ENCODE measurements at regions not wholly inside any gene's neighbourhood (a gene's known extent, or its start where the extent isn't known, plus 50 kb on each side); places are given as distances from the start of the nearest gene placed in this dataset.

DNA sequence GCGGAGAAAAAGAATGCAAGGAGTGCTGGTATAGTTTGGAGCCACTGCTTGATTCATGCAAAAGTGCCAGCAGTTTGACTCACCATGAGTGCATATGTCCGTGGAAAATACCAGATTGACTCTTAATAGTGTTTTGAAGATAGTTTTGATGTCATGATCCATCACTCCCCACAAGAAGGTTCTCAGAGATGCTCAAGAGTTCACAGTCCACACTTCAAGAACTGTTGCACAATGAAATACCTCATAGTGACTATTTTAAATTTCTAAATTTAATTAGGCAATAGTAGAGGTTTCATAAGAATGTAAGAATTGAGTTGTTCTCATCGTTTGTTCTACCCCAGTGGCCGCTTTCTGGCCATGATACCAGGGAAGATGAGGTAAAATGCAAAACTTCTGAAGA is 286.6 kb upstream of the RGS6 start:
- TF ChIP-seq, protein P1, sequence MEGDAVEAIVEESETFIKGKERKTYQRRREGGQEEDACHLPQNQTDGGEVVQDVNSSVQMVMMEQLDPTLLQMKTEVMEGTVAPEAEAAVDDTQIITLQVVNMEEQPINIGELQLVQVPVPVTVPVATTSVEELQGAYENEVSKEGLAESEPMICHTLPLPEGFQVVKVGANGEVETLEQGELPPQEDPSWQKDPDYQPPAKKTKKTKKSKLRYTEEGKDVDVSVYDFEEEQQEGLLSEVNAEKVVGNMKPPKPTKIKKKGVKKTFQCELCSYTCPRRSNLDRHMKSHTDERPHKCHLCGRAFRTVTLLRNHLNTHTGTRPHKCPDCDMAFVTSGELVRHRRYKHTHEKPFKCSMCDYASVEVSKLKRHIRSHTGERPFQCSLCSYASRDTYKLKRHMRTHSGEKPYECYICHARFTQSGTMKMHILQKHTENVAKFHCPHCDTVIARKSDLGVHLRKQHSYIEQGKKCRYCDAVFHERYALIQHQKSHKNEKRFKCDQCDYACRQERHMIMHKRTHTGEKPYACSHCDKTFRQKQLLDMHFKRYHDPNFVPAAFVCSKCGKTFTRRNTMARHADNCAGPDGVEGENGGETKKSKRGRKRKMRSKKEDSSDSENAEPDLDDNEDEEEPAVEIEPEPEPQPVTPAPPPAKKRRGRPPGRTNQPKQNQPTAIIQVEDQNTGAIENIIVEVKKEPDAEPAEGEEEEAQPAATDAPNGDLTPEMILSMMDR (conservative IDR thresholded peaks at IDR 0.05; ENCODE audit: low read depth, low read length), result no peak
- TF ChIP-seq RAD21 (IDR thresholded peaks at IDR 0.05; ENCODE audit: low read length), result no peak
- no peak for TF ChIP-seq POLR2A (IDR thresholded peaks at IDR 0.05; ENCODE audit: low read depth, low read length)
- TF ChIP-seq MXI1 (IDR thresholded peaks at IDR 0.05; ENCODE audit: borderline replicate concordance, low read depth, low read length), result no peak
- TF ChIP-seq SMC3 (IDR thresholded peaks at IDR 0.05; ENCODE audit: low read depth, low read length), result no peak
- peak; percentile 87 for TF ChIP-seq CEBPB (IDR thresholded peaks at IDR 0.05; ENCODE audit: low read depth, low read length)
- TF ChIP-seq FOS (IDR thresholded peaks at IDR 0.05; ENCODE audit: low read depth, low read length), result no peak
